Loucy (cell line): ENCODE measurements at regions not wholly inside any gene's neighbourhood (a gene's known extent, or its start where the extent isn't known, plus 50 kb on each side); places are given as distances from the start of the nearest gene placed in this dataset.

Source experiments
- H2AFZ ChIP-seq: fragments of 200-600 bp; sonication (generic); 2 replicates; pipeline ENCODE4 v1.6.0; 2016; ENCODE audit warnings: antibody characterized with exemption, mild to moderate bottlenecking, low read length, moderate library complexity
- H3F3A ChIP-seq: fragments of 200-600 bp; 2 replicates; pipeline ENCODE4 v1.6.0; 2016; ENCODE audit warnings: antibody characterized with exemption, low read depth, mild to moderate bottlenecking
- H3K27me3 ChIP-seq: fragments of 200-600 bp; sonication (generic); 2 replicates; pipeline ENCODE4 v1.6.1; 2014; ENCODE audit warnings: low read length, mild to moderate bottlenecking; ENCODE audit not compliant: insufficient read depth, poor library complexity, severe bottlenecking
- H3K36me3 ChIP-seq: fragments of 200-600 bp; sonication (generic); 2 replicates; pipeline ENCODE4 v1.6.1; 2016; ENCODE audit warnings: low read length; ENCODE audit not compliant: insufficient read depth
- H3K4me1 ChIP-seq: fragments of 200-600 bp; sonication (generic); 2 replicates; pipeline ENCODE4 v1.5.1; 2014; ENCODE audit warnings: low read length, mild to moderate bottlenecking; ENCODE audit not compliant: insufficient read depth, poor library complexity, severe bottlenecking
- H3K4me2 ChIP-seq: fragments of 200-600 bp; sonication (generic); 2 replicates; pipeline ENCODE4 v1.6.0; 2014; ENCODE audit warnings: antibody characterized with exemption, low read length, low read depth, mild to moderate bottlenecking; ENCODE audit not compliant: poor library complexity, severe bottlenecking
- H3K4me3 ChIP-seq: fragments of 200-600 bp; sonication (generic); 2 replicates; pipeline ENCODE4 v1.5.1; 2014; ENCODE audit warnings: low read length, mild to moderate bottlenecking, mixed read lengths; ENCODE audit not compliant: poor library complexity, severe bottlenecking
- H3K79me2 ChIP-seq: fragments of 200-600 bp; sonication (generic); 2 replicates; pipeline ENCODE4 v1.6.1; 2014; ENCODE audit warnings: low read length; ENCODE audit not compliant: insufficient read depth
- H3K9ac ChIP-seq: fragments of 200-600 bp; sonication (generic); 2 replicates; pipeline ENCODE4 v1.6.0; 2014; ENCODE audit warnings: mild to moderate bottlenecking, low read depth, low read length, moderate library complexity; ENCODE audit not compliant: poor library complexity, severe bottlenecking
- H3K9me2 ChIP-seq: fragments of 200-600 bp; sonication (generic); replicated peaks from 2 replicates; pipeline ENCODE4 v1.6.1; 2016; ENCODE audit warnings: low read depth, low read length, mixed read lengths
- H3K9me3 ChIP-seq: fragments of 200-600 bp; sonication (generic); 2 replicates; pipeline ENCODE4 v1.6.1; 2014; ENCODE audit warnings: mild to moderate bottlenecking, antibody characterized with exemption, low read length, low read depth; ENCODE audit not compliant: insufficient read depth
- H4K20me1 ChIP-seq: fragments of 200-600 bp; sonication (generic); 2 replicates; pipeline ENCODE4 v1.6.0; 2014; ENCODE audit warnings: antibody characterized with exemption, low read length, mild to moderate bottlenecking; ENCODE audit not compliant: insufficient read depth, poor library complexity, severe bottlenecking
- EZH2phosphoT487 ChIP-seq: fragments of 200-600 bp; IDR thresholded peaks from 2 replicates; pipeline ENCODE4 v1.6.1; 2018; ENCODE audit warnings: antibody characterized with exemption, mild to moderate bottlenecking, moderate library complexity, borderline replicate concordance
- TF ChIP-seq, protein P1 (sequence below): fragments of 200-600 bp; sonication (generic); conservative IDR thresholded peaks from 2 replicates; pipeline ENCODE4 v1.5.1; 2014; ENCODE audit warnings: mild to moderate bottlenecking, antibody characterized with exemption, low read length

DNA sequence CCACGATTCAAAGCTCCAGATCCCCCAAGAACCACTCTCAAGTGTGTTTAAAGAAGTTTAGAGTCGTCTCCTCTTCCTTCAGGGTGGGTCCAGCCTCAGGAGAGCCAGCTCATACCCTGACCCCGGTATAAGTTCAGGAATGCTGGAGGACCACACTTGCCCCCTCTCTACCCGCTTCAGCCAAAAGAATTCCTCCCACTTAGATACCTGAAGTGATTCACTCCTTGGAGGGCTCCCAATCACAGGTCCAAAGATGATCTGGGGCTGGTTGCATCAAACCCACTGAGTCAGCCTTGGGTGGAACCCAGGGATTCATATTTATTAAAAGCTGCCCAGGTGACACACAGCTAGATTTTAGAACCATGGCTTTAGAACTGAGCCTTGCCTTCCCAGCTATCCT, 133.5 kb upstream of the PARP11 start:
- H4K20me1 ChIP-seq = no peaks in the 10 kb centered on the region
- no peaks in the 10 kb centered on the region for H3K36me3 ChIP-seq
- no peak overlapping the region for H3K4me3 ChIP-seq
- H3K4me2 ChIP-seq = no peak overlapping the region
- H3K9ac ChIP-seq = no peak overlapping the region
- no peaks in the 10 kb centered on the region for H3K4me1 ChIP-seq
- H3F3A ChIP-seq = no peaks in the 10 kb centered on the region
- no peaks in the 10 kb centered on the region for H3K27me3 ChIP-seq
- H3K79me2 ChIP-seq = no peaks in the 10 kb centered on the region
- H3K9me2 ChIP-seq = no peaks in the 10 kb centered on the region
- H3K9me3 ChIP-seq = no peaks in the 10 kb centered on the region
- H2AFZ ChIP-seq = no peak overlapping the region
- TF ChIP-seq EZH2phosphoT487 = no peak
- TF ChIP-seq, protein P1, sequence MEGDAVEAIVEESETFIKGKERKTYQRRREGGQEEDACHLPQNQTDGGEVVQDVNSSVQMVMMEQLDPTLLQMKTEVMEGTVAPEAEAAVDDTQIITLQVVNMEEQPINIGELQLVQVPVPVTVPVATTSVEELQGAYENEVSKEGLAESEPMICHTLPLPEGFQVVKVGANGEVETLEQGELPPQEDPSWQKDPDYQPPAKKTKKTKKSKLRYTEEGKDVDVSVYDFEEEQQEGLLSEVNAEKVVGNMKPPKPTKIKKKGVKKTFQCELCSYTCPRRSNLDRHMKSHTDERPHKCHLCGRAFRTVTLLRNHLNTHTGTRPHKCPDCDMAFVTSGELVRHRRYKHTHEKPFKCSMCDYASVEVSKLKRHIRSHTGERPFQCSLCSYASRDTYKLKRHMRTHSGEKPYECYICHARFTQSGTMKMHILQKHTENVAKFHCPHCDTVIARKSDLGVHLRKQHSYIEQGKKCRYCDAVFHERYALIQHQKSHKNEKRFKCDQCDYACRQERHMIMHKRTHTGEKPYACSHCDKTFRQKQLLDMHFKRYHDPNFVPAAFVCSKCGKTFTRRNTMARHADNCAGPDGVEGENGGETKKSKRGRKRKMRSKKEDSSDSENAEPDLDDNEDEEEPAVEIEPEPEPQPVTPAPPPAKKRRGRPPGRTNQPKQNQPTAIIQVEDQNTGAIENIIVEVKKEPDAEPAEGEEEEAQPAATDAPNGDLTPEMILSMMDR = no peak

- H3K36me3 ChIP-seq = no peaks in the 10 kb centered on the region
- TF ChIP-seq, protein P1 = no peak
- TF ChIP-seq EZH2phosphoT487 = no peak
- no peaks in the 10 kb centered on the region for H4K20me1 ChIP-seq
- no peaks in the 10 kb centered on the region for H3K4me1 ChIP-seq
- H3K4me2 ChIP-seq = no peak overlapping the region
- H3K9ac ChIP-seq = no peak overlapping the region
- no peaks in the 10 kb centered on the region for H3F3A ChIP-seq
- H3K4me3 ChIP-seq = no peak overlapping the region
- H2AFZ ChIP-seq = no peak overlapping the region
- no peaks in the 10 kb centered on the region for H3K27me3 ChIP-seq
- H3K9me3 ChIP-seq = no peaks in the 10 kb centered on the region
- H3K79me2 ChIP-seq = no peaks in the 10 kb centered on the region
- no peaks in the 10 kb centered on the region for H3K9me2 ChIP-seq
Measured at GRCh38 chr12:4005851-4006430, 132.7 kb upstream of the PARP11 start.

DNA sequence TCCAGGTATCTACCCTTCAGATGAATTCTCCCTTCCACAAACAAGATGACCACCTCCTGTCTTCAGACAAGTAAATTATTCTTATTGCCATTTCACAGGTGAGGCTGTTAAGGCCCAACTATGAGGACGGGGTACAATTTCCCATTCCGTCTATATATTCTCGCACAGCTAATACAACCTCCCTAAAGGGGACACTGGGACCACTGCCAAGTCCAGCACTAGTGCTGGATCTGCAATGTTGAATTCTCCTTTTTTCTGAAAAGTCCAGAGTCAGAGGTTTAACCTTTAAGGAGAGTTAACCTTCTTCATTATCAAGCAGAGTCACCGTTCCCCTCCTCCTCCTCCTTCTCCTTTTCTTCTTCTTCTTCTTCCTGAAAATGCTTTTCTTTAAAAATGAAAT, 130.4 kb upstream of the PARP11 start:
- H3K4me2 ChIP-seq = no peak overlapping the region
- no peak for TF ChIP-seq EZH2phosphoT487
- TF ChIP-seq, protein P1 = no peak

More for the DNA sequence above, 130.4 kb upstream of the PARP11 start:
- Histone ChIP-seq H2AFZ (no peak overlapping the region), H3K9me2 (no peaks in the 10 kb centered on the region), H3K79me2 (no peaks in the 10 kb centered on the region), H3K4me1 (no peaks in the 10 kb centered on the region), H3K9me3 (no peaks in the 10 kb centered on the region), H3K27me3 (no peaks in the 10 kb centered on the region), H3K4me3 (no peak overlapping the region), H3K36me3 (no peaks in the 10 kb centered on the region), H4K20me1 (no peaks in the 10 kb centered on the region), H3K9ac (no peak overlapping the region), H3F3A (no peaks in the 10 kb centered on the region)
